ENCODE measurements at regions not wholly inside any gene's neighbourhood (a gene's known extent, or its start where the extent isn't known, plus 50 kb on each side); places are given as distances from the start of the nearest gene placed in this dataset.
"Not testable (repeated sequence)": the region's sequence is repeated elsewhere in the genome, so short reads cannot be mapped to it uniquely, and the experiment has no call there.

DNA sequence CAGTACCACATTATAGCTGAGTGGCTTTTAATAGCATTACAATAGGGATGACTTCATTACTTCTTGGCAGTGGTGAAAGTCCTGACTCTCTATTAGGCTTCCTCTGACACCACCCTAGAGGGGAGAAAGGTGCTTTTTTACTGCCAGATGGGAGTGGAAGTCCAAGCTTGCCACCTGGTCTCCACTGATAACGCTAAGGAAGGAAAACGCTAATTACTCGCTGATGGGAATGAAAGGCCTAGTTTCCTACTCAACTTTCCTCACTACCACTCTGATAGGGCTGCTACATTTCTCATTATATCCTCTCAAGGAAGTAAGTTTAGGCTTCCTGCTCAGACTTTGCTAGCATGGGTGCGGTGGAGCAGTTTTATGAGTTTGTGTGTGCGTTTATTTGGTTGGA, 62.3 kb upstream of the PAGE3 start:
- peak; percentile 31 for ATAC-seq (ENCODE audit: poor library complexity)
- DNase-seq, result no peak
- intact Hi-C loops (cut with DNase I), result no loop called here

DNA sequence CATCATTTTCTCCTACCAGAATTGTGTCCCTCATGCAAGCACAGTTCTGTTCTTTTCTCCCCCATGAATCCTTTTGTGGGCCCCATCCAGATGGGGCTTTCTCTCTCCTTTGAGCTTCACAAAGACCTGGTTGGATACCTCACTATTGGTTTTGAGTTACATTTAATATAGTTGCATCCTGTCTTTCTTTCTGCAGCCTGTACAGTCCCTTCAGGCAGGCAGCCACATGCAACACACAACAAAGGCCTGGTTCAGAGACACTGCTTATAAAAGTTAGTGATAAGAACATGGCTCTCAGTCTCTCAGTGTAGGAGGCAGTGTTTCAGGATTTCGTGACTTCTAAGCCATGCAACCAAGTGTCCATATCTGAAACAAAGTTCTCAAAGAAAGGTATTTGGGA, 70.6 kb upstream of the PAGE3 start:
- ATAC-seq (ENCODE audit: poor library complexity) (no peak), DNase-seq (no peak)
- intact Hi-C loops (cut with DNase I), result no loop called here

DNA sequence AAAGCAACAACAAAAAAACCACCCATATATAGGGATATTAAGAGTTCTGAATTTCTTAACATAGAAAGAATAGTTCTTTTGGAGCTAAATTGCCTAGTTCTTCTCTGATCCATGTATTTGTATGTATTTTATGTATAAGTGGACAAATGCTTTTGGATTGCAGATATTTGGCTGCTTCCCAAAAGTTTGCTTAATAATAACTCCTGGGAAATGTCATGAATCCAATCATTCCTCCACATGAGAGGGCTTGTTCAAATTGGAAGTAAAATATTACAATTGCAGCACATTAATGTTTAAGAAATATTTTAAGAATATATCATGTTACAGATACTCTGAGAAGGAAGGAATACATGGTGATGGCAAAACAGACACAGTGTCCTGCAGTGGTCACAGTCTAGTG, 71.5 kb upstream of the PAGE3 start:
- ATAC-seq (ENCODE audit: poor library complexity), result no peak
- DNase-seq, result no peak
- intact Hi-C loops (cut with DNase I), result no loop called here

DNA sequence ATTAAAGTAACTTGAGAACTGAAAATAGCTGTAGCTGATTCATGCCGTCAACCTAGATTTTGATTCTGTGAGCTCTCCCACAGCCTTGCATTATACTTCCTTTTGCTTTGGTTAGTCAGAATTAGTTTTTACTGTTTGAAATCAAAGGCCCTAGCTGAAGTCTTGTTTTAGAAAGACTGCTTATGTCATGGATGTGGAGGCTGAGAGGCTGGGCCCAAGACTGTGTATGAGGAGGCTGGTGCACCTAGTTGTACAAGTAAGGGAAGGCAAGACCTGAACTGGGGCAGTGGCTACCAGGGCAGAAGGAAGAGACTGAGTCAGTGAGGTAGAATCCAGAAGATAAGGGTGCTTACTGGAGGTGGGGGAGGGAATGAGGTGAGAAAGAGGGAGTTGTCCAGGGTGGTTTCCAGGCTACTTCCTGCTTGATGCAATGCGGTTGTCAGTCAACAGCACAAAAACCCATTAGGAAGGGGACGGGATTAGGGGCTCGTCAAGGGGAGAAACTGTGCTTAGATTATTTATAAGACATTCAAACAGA, 76.2 kb upstream of the PAGE3 start:
- intact Hi-C loops (cut with DNase I), result no loop called here
- DNase-seq (no peak), ATAC-seq (ENCODE audit: poor library complexity) (no peak)

DNA sequence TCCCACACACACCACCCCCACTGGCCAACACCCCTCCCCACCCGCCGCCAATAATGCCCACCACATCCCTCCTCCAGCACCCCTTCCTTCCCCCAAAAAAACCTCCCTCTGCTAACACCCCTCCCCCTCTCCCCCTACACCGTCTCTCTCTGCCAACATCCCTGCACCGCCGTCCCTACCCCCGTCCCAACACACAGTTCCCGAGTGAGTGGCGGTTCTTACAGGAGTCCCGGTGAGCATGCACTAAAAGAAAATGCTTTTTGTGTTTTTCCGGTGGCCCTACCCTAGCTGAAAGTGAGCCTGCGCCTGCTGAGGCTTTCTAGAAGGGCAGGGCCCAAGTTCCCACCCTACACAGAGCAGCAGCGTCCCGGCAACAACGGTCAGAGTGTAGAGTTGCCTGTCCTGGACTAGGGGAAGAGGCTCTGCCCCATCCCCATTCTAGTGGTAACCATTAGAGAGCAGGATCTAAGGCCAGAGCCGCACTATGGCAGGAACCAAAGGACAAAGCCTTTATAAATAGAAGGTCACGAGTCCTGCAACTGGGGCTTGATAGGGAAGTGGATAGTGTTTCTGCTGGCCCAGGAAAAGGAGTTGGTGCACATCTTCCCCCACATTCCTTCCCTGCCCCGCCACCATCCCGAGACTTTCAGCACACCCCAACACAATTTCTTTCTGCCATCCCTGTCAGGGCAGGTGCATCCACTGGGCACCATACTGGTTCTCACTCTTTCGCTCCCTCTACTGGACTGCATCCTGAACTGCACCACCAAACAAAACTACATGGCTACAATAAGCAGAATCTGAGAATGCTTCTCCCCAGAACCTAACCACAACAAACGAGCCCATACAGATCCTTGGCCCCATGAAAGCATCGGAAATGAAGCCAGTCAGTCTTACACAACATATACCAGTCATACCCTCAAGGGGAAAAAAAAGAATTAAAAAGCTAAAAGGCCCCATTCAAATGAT, 78.1 kb upstream of the PAGE3 start:
- intact Hi-C loops (cut with DNase I), result no loop called here
- DNase-seq (no peak), ATAC-seq (ENCODE audit: poor library complexity) (no peak)

DNA sequence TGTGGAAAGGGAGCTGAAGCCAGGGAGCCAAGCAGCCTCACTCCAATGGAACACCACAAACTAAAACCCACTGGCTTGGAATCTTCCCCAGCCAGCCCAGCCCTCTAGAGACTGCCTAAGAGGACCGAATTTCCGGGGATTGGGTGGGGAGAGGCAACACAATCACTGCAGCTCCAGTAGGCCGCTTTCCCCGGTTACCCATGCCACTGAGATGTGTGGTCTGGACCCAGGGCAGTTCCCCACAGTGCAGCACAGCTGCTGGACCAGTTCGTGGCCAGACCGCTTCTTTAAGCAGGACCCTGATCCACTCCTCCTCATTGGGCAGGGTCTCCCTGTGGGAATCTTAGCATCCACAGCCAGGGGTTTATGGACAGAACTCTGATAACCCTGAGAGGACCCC, 91.9 kb upstream of the PAGE3 start:
- intact Hi-C loops (cut with DNase I), result no loop called here
- ATAC-seq (ENCODE audit: poor library complexity), result no peak
- no peak for DNase-seq

DNA sequence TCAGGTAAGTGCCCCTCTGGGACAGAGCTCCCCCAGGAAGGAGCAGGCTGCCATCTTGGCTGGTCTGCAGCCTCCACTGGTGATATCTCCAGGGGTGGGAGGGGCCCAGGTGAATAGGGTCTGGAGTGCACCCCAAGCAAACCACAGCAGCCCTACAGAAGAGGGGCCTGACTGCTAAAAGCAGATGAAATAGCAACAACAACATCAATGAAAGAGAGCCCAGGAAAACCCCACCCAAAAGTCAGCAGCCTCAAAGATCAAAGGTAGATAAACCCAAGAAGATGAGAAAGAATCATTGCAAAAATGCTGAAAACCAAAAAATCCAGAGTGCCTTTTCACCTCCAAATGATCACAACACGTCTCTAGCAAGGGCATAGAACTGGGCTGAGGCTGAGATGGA, 92.5 kb upstream of the PAGE3 start:
- ATAC-seq (ENCODE audit: poor library complexity) (no peak), DNase-seq (no peak)
- intact Hi-C loops (cut with DNase I), result no loop called here

DNA sequence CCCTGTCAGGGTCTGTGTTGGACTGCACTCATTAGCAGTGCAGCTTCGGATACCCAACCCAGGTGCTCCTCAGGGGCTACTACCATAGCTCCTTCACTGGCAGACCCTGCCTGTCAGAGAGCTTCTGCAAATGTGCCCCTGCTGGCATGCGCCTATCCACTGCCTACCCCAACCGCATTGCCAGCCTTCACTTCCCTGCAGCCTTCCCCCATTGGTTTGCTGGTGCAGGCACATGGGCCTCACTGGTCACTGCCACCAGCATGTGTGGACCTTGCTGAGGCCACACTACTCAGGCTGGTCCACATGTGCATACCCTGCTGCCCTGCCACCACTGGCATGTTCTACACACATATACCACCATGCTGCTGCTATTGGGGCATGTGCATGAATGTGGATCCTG, 72.5 kb upstream of the MAGEH1 start:
- intact Hi-C loops (cut with DNase I), result no loop called here
- DNase-seq, result no peak
- ATAC-seq (ENCODE audit: poor library complexity), result no peak

DNA sequence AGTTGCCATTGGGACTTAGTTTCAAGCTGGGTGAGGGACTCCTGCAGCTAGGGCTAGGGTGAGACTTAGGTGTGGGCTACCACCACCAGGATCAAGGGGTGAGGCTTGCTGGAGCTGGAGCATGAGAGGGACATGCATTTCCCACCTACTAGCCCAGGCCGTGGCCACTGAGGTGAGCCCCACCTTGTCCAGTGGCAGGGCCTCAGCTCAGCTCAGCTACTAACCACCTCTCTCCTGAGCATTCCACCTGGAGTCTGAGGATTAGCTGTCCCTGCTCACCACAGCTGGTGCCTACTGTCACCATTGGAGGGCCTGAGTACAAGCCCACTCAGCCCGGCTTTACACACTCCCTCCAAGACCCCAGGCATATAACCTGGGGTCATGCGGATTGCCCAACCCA, 62.6 kb upstream of the MAGEH1 start:
- intact Hi-C loops (cut with DNase I), result no loop called here
- ATAC-seq (ENCODE audit: poor library complexity) (no peak), DNase-seq (no peak)

DNA sequence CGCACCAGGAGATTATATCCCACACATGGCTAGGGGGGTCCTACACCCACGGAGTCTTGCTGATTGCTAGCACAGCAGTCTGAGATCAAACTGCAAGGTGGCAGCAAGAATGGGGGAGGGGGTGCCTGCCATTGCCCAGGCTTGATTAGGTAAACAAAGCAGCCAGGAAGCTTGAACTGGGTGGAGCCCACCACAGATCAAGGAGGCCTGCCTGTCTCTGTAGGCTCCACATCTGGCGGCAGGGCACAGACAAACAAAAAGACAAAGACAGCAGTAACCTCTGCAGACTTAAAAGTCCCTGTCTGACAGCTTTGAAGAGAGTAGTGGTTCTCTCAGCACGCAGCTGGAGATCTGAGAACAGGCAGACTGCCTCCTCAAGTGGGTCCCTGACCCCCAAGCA, 55.1 kb upstream of the MAGEH1 start:
- intact Hi-C loops (cut with DNase I); ATAC-seq (ENCODE audit: poor library complexity); DNase-seq: not testable (repeated sequence)

Data from Right ventricle myocardium superior (tissue), 1 donor.